Activated CD4-positive, alpha-beta T cell treated with anti-CD3 and anti-CD28 coated beads, Interleukin-2, amount 10 ng/mL, durations not matched to agents 24 days and 14 days (primary cell): ENCODE measurements at regions not wholly inside any gene's neighbourhood (a gene's known extent, or its start where the extent isn't known, plus 50 kb on each side); places are given as distances from the start of the nearest gene placed in this dataset.

Experiments used
- DNase-seq: peaks from one replicate; pipeline ENCODE4 v3.0.0; 2022
- H3K27ac Mint-ChIP-seq: one replicate; pipeline ENCODE4 v1.8.0; 2022; ENCODE audit warnings: mild to moderate bottlenecking, mixed read lengths
- H3K27me3 Mint-ChIP-seq: one replicate; pipeline ENCODE4 v1.8.0; 2022; ENCODE audit warnings: mixed read lengths
- H3K36me3 Mint-ChIP-seq: one replicate; pipeline ENCODE4 v1.8.0; 2022; ENCODE audit warnings: low read depth, mild to moderate bottlenecking, mixed read lengths
- H3K4me1 Mint-ChIP-seq: one replicate; pipeline ENCODE4 v1.8.0; 2021; ENCODE audit warnings: mixed read lengths
- H3K4me3 Mint-ChIP-seq: one replicate; pipeline ENCODE4 v1.8.0; 2022; ENCODE audit warnings: mild to moderate bottlenecking, moderate library complexity, mixed read lengths
- H3K9me3 Mint-ChIP-seq: one replicate; pipeline ENCODE4 v1.8.0; 2021; ENCODE audit warnings: mixed read lengths
- intact Hi-C: fragments of 100-400 bp; cut with micrococcal nuclease; formaldehyde crosslinking; loops from one replicate; pipeline ENCODE4 v1.15.1; 2023

- intact Hi-C loops, result no loop called here
These were observed 58.6 kb upstream of the SDK1 start for GRCh38 chr7:3242398-3242972.

GRCh38 chr7:3243256-3243655 is 57.8 kb upstream of the SDK1 start:
- H3K4me1 Mint-ChIP-seq, result no peaks in the 10 kb centered on the region
- no peak overlapping the region for H3K27ac Mint-ChIP-seq
- peaks cover 12% of the 10 kb centered on the region for H3K9me3 Mint-ChIP-seq
- peaks cover 3% of the 10 kb centered on the region for H3K27me3 Mint-ChIP-seq
- intact Hi-C loops, result no loop called here
- no peak for DNase-seq
- H3K4me3 Mint-ChIP-seq, result no peak overlapping the region
- H3K36me3 Mint-ChIP-seq, result no peaks in the 10 kb centered on the region

More at GRCh38 chr7:3242398-3242972, 58.6 kb upstream of the SDK1 start:
- Mint-ChIP-seq H3K4me1 (peaks cover 1% of the 10 kb centered on the region), H3K9me3 (peaks cover 17% of the 10 kb centered on the region), H3K27ac (no peak overlapping the region), H3K36me3 (no peaks in the 10 kb centered on the region), H3K4me3 (no peak overlapping the region), H3K27me3 (peaks cover 3% of the 10 kb centered on the region)
- no peak for DNase-seq

- Mint-ChIP-seq H3K27me3 (peaks cover 3% of the 10 kb centered on the region), H3K36me3 (no peaks in the 10 kb centered on the region), H3K9me3 (peaks cover 12% of the 10 kb centered on the region), H3K4me3 (no peak overlapping the region), H3K4me1 (no peaks in the 10 kb centered on the region), H3K27ac (no peak overlapping the region)
- intact Hi-C loops, result no loop called here
- DNase-seq, result no peak
These were observed 57.4 kb upstream of the SDK1 start for GRCh38 chr7:3243680-3244079.

- Mint-ChIP-seq H3K27ac (no peak overlapping the region), H3K9me3 (peaks cover 12% of the 10 kb centered on the region), H3K36me3 (no peaks in the 10 kb centered on the region), H3K4me1 (no peaks in the 10 kb centered on the region), H3K4me3 (no peak overlapping the region), H3K27me3 (peaks cover 3% of the 10 kb centered on the region)
- intact Hi-C loops, result no loop called here
- no peak for DNase-seq
These were observed 56.7 kb upstream of the SDK1 start for GRCh38 chr7:3244241-3244814.

- Mint-ChIP-seq H3K27ac (no peak overlapping the region), H3K9me3 (peaks cover 12% of the 10 kb centered on the region), H3K36me3 (no peaks in the 10 kb centered on the region), H3K27me3 (peaks cover 3% of the 10 kb centered on the region), H3K4me3 (no peak overlapping the region), H3K4me1 (no peaks in the 10 kb centered on the region)
- DNase-seq, result no peak
- intact Hi-C loops, result no loop called here
These were observed 56.0 kb upstream of the SDK1 start for GRCh38 chr7:3245077-3245476.

- intact Hi-C loops, result no loop called here
- no peak overlapping the region for H3K4me3 Mint-ChIP-seq
- no peaks in the 10 kb centered on the region for H3K4me1 Mint-ChIP-seq
- peaks cover 3% of the 10 kb centered on the region for H3K27me3 Mint-ChIP-seq
- no peak overlapping the region for H3K27ac Mint-ChIP-seq
- H3K9me3 Mint-ChIP-seq, result peaks cover 12% of the 10 kb centered on the region
- DNase-seq, result no peak
- no peaks in the 10 kb centered on the region for H3K36me3 Mint-ChIP-seq
These were observed 55.3 kb upstream of the SDK1 start for GRCh38 chr7:3245721-3246120.

- Mint-ChIP-seq H3K27ac (no peak overlapping the region), H3K4me1 (no peaks in the 10 kb centered on the region), H3K9me3 (peaks cover 12% of the 10 kb centered on the region), H3K4me3 (no peak overlapping the region), H3K36me3 (no peaks in the 10 kb centered on the region), H3K27me3 (peaks cover 3% of the 10 kb centered on the region)
- intact Hi-C loops, result no loop called here
- no peak for DNase-seq
These were observed 54.9 kb upstream of the SDK1 start for GRCh38 chr7:3246127-3246526.

- intact Hi-C loops, result no loop called here
- H3K4me1 Mint-ChIP-seq, result no peaks in the 10 kb centered on the region
- H3K9me3 Mint-ChIP-seq, result peaks cover 12% of the 10 kb centered on the region
- no peak for DNase-seq
- peaks cover 3% of the 10 kb centered on the region for H3K27me3 Mint-ChIP-seq
- no peak overlapping the region for H3K27ac Mint-ChIP-seq
- H3K4me3 Mint-ChIP-seq, result no peak overlapping the region
- H3K36me3 Mint-ChIP-seq, result no peaks in the 10 kb centered on the region
These were observed 54.4 kb upstream of the SDK1 start for GRCh38 chr7:3246651-3247050.

- no peak overlapping the region for H3K4me3 Mint-ChIP-seq
- H3K27me3 Mint-ChIP-seq, result peaks cover 6% of the 10 kb centered on the region
- H3K27ac Mint-ChIP-seq, result no peak overlapping the region
- no peaks in the 10 kb centered on the region for H3K4me1 Mint-ChIP-seq
- H3K9me3 Mint-ChIP-seq, result peaks cover 10% of the 10 kb centered on the region
- intact Hi-C loops, result no loop called here
- no peaks in the 10 kb centered on the region for H3K36me3 Mint-ChIP-seq
- no peak for DNase-seq
These were observed 50.3 kb upstream of the SDK1 start for GRCh38 chr7:3250725-3251124.
